ENCODE measurements at regions not wholly inside any gene's neighbourhood (a gene's known extent, or its start where the extent isn't known, plus 50 kb on each side); places are given as distances from the start of the nearest gene placed in this dataset.
"Not testable (repeated sequence)": the region's sequence is repeated elsewhere in the genome, so short reads cannot be mapped to it uniquely, and the experiment has no call there.

GRCh38 chr3:87733671-87734367 is 325.0 kb downstream of the CGGBP1 start:
- FAIRE-seq, result no peak
- DNase-seq (ENCODE audit: low spot score), result no peak

GRCh38 chr3:87732294-87732693 is 326.5 kb downstream of the CGGBP1 start:
- DNase-seq (ENCODE audit: low spot score) (no peak), FAIRE-seq (no peak)

GRCh38 chr3:87727783-87728182 is 331.0 kb downstream of the CGGBP1 start:
- DNase-seq (ENCODE audit: low spot score) (no peak), FAIRE-seq (no peak)

- DNase-seq (ENCODE audit: low spot score) (no peak), FAIRE-seq (no peak)
These were observed 339.7 kb downstream of the CGGBP1 start for GRCh38 chr3:87719060-87719459.

GRCh38 chr3:87710511-87710910 is 348.3 kb downstream of the CGGBP1 start:
- FAIRE-seq (no peak), DNase-seq (ENCODE audit: low spot score) (no peak)

- FAIRE-seq, result no peak
- no peak for DNase-seq (ENCODE audit: low spot score)
These were observed 348.8 kb downstream of the CGGBP1 start for GRCh38 chr3:87710028-87710427.

GRCh38 chr3:87706176-87706575 is 352.6 kb downstream of the CGGBP1 start:
- FAIRE-seq (no peak), DNase-seq (ENCODE audit: low spot score) (no peak)

- DNase-seq (ENCODE audit: low spot score), result no peak
- FAIRE-seq, result no peak
These were observed 356.2 kb downstream of the CGGBP1 start for GRCh38 chr3:87702600-87702999.

GRCh38 chr3:87696124-87697013 is 362.4 kb downstream of the CGGBP1 start:
- no peak for DNase-seq (ENCODE audit: low spot score)
- FAIRE-seq, result no peak

GRCh38 chr3:87694678-87695077 is 364.1 kb downstream of the CGGBP1 start:
- DNase-seq (ENCODE audit: low spot score), result no peak
- FAIRE-seq, result no peak

GRCh38 chr3:87691109-87691508 is 367.7 kb downstream of the CGGBP1 start:
- FAIRE-seq (no peak), DNase-seq (ENCODE audit: low spot score) (no peak)

GRCh38 chr3:87678984-87679660 is 379.7 kb downstream of the CGGBP1 start:
- FAIRE-seq; DNase-seq (ENCODE audit: low spot score): not testable (repeated sequence)

GRCh38 chr3:87674397-87675161 is 384.2 kb downstream of the CGGBP1 start:
- FAIRE-seq (no peak), DNase-seq (ENCODE audit: low spot score) (no peak)

GRCh38 chr3:87673132-87673531 is 385.7 kb downstream of the CGGBP1 start:
- DNase-seq (ENCODE audit: low spot score), result no peak
- FAIRE-seq, result no peak

GRCh38 chr3:87654184-87654583 is 377.8 kb upstream of the POU1F1 start:
- FAIRE-seq, result no peak
- DNase-seq (ENCODE audit: low spot score), result no peak

- not testable (repeated sequence) for FAIRE-seq; DNase-seq (ENCODE audit: low spot score)
These were observed 376.8 kb upstream of the POU1F1 start for GRCh38 chr3:87653138-87653537.

- DNase-seq (ENCODE audit: low spot score), result no peak
- FAIRE-seq, result no peak
These were observed 358.0 kb upstream of the POU1F1 start for GRCh38 chr3:87634426-87634825.

GRCh38 chr3:87627316-87627715 is 350.9 kb upstream of the POU1F1 start:
- DNase-seq (ENCODE audit: low spot score), result no peak

GRCh38 chr3:87626546-87626945 is 350.2 kb upstream of the POU1F1 start:
- no peak for FAIRE-seq
- DNase-seq (ENCODE audit: low spot score), result no peak

More at GRCh38 chr3:87627316-87627715, 350.9 kb upstream of the POU1F1 start:
- FAIRE-seq, result no peak

GRCh38 chr3:87625876-87626275 is 349.5 kb upstream of the POU1F1 start:
- no peak for FAIRE-seq
- no peak for DNase-seq (ENCODE audit: low spot score)

GRCh38 chr3:87624860-87625259 is 348.5 kb upstream of the POU1F1 start:
- DNase-seq (ENCODE audit: low spot score) (no peak), FAIRE-seq (no peak)
